ENCODE measurements at regions not wholly inside any gene's neighbourhood (a gene's known extent, or its start where the extent isn't known, plus 50 kb on each side); places are given as distances from the start of the nearest gene placed in this dataset.

DNA sequence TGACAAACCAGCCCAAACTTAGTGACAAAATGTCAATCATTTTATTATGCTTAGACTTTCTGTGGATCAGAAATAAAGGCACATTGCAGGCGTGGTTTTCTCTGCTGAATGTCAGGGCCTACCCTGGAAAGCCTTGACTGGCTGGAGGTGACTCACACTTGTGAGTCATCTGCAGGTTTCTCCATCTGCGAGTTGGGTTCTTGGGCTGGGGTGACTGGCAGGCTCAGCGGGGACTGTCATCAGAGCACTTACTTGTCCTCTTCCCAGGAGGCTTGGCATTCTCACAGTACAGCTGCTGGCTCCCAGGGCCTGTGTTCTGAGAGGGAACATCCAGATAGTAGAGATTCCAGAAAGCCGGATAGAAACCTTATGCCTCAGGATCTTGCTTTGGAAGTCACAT lies 153.8 kb upstream of the AGA start:
- H3K27ac ChIP-seq (ENCODE audit: extremely low read length, insufficient read depth, low read length), result no peak overlapping the region
- H3K4me3 ChIP-seq (replicated peaks in 1 of 3; ENCODE audit: insufficient read depth in 1 of 3, low read depth in 2 of 3, low read length in 3 of 3), result no peak overlapping the region
- H3K4me2 ChIP-seq (ENCODE audit: low read depth, low read length), result no peak overlapping the region
- no peaks in the 10 kb centered on the region for H4K20me1 ChIP-seq (ENCODE audit: insufficient read depth, low read length)
- in situ Hi-C loops (cut with HindIII; ENCODE audit: extremely low pct_ligation_motif_present, low pct_unique_long_range_greater_than_20kb) (no loop called here), intact Hi-C loops (cut with micrococcal nuclease; ENCODE audit: unreplicated experiment) (no loop called here)
- peak; percentile 31; the same call in 1 of the 3 replicates for ATAC-seq
- DNase-seq (ENCODE audit: low spot score), result peak; percentile 2
- no peak for FAIRE-seq
- H3K27me3 ChIP-seq (ENCODE audit: control insufficient read depth in 1 of 2, insufficient read depth in 2 of 2, low read length in 2 of 2), result no peaks in the 10 kb centered on the region
- no peaks in the 10 kb centered on the region for H3K36me3 ChIP-seq (replicated peaks in 1 of 2; ENCODE audit: control insufficient read depth in 1 of 2, insufficient read depth in 2 of 2, low read length in 2 of 2)
- TF ChIP-seq FOSL2 (CRISPR knock-in tag; IDR thresholded peaks at IDR 0.05), result peak; percentile 80
- TF ChIP-seq SMAD9 (CRISPR knock-in tag; IDR thresholded peaks at IDR 0.05), result no peak
- TF ChIP-seq CREB1 (IDR thresholded peaks at IDR 0.05), result peak; percentile 15; the same call in 1 of the 2 replicates
- TF ChIP-seq CREB1 (CRISPR knock-in tag; IDR thresholded peaks at IDR 0.05), result no peak
- H3K4me1 ChIP-seq (ENCODE audit: insufficient read depth, low read length), result no peaks in the 10 kb centered on the region
- no peaks in the 10 kb centered on the region for H3K79me2 ChIP-seq (ENCODE audit: insufficient read depth, low read length)
- WGBS (ENCODE audit: low lambda C conversion rate), result 0% methylated on average over 2 of the region's 4 CpGs
- ChIA-PET POLR2A (no interaction called here), CTCF (ENCODE audit: low intra/inter-chr PET ratio, low total read pairs) (no interaction called here)
- no TSS peak for BruUV-seq (replicated peaks)
- no peak overlapping the region for H3K9ac ChIP-seq (ENCODE audit: insufficient read depth, low read depth, low read length)
- H3K9me3 ChIP-seq (ENCODE audit: low read length), result no peaks in the 10 kb centered on the region
- no peak overlapping the region for H2AFZ ChIP-seq (ENCODE audit: low read length)

DNA sequence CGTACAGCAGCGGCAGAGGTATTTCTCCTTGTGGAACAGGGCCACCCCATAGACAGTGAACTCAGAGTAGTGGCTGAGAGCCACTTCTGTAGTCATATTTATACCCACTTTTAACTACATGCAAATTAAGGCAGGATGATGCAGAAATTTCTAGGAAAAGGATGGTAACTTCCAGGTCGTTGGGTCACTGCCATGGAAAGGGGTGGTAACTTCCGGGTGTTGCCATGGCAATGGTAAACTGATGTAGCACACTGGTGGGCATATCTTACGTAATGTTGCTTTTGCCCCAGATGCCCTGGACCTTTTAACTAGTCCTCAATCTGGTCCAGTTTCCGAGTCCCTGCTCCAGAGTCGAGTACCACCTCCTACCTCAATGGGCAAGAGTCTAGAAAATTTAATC lies 154.8 kb upstream of the AGA start:
- Histone ChIP-seq H3K9ac (ENCODE audit: insufficient read depth, low read depth, low read length) (no peak overlapping the region), H3K4me3 (replicated peaks in 1 of 3; ENCODE audit: insufficient read depth in 1 of 3, low read depth in 2 of 3, low read length in 3 of 3) (no peak overlapping the region), H3K9me3 (ENCODE audit: low read length) (no peaks in the 10 kb centered on the region), H3K27me3 (ENCODE audit: control insufficient read depth in 1 of 2, insufficient read depth in 2 of 2, low read length in 2 of 2) (no peaks in the 10 kb centered on the region), H3K27ac (ENCODE audit: extremely low read length, insufficient read depth, low read length) (no peak overlapping the region), H2AFZ (ENCODE audit: low read length) (no peak overlapping the region), H3K79me2 (ENCODE audit: insufficient read depth, low read length) (no peaks in the 10 kb centered on the region), H3K36me3 (replicated peaks in 1 of 2; ENCODE audit: control insufficient read depth in 1 of 2, insufficient read depth in 2 of 2, low read length in 2 of 2) (no peaks in the 10 kb centered on the region), H3K4me2 (ENCODE audit: low read depth, low read length) (no peak overlapping the region), H3K4me1 (ENCODE audit: insufficient read depth, low read length) (no peaks in the 10 kb centered on the region), H4K20me1 (ENCODE audit: insufficient read depth, low read length) (no peaks in the 10 kb centered on the region)
- POLR2A ChIA-PET, result no interaction called here
- ATAC-seq, result no peak
- TF ChIP-seq ZNF589 (CRISPR knock-in tag; conservative IDR thresholded peaks at IDR 0.05) (no peak), YEATS2 (CRISPR knock-in tag; IDR thresholded peaks at IDR 0.05; ENCODE audit: borderline replicate concordance) (no peak), ZFP90 (CRISPR knock-in tag; IDR thresholded peaks at IDR 0.05; ENCODE audit: borderline replicate concordance) (no peak), ZBTB7B (CRISPR knock-in tag; IDR thresholded peaks at IDR 0.05) (no peak), RBAK (CRISPR knock-in tag; IDR thresholded peaks at IDR 0.05) (no peak), BRD4 (CRISPR knock-in tag; IDR thresholded peaks at IDR 0.05) (no peak), ARID2 (CRISPR knock-in tag; IDR thresholded peaks at IDR 0.05; ENCODE audit: borderline replicate concordance) (no peak), ZNF329 (CRISPR knock-in tag; IDR thresholded peaks at IDR 0.05; ENCODE audit: low read depth) (no peak), IRX3 (CRISPR knock-in tag; IDR thresholded peaks at IDR 0.05; ENCODE audit: borderline replicate concordance, low read depth) (no peak)
- TF ChIP-seq, protein P1, sequence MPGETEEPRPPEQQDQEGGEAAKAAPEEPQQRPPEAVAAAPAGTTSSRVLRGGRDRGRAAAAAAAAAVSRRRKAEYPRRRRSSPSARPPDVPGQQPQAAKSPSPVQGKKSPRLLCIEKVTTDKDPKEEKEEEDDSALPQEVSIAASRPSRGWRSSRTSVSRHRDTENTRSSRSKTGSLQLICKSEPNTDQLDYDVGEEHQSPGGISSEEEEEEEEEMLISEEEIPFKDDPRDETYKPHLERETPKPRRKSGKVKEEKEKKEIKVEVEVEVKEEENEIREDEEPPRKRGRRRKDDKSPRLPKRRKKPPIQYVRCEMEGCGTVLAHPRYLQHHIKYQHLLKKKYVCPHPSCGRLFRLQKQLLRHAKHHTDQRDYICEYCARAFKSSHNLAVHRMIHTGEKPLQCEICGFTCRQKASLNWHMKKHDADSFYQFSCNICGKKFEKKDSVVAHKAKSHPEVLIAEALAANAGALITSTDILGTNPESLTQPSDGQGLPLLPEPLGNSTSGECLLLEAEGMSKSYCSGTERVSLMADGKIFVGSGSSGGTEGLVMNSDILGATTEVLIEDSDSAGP (CRISPR knock-in tag; IDR thresholded peaks at IDR 0.05; ENCODE audit: borderline replicate concordance), result no peak
- TF ChIP-seq, protein P2, sequence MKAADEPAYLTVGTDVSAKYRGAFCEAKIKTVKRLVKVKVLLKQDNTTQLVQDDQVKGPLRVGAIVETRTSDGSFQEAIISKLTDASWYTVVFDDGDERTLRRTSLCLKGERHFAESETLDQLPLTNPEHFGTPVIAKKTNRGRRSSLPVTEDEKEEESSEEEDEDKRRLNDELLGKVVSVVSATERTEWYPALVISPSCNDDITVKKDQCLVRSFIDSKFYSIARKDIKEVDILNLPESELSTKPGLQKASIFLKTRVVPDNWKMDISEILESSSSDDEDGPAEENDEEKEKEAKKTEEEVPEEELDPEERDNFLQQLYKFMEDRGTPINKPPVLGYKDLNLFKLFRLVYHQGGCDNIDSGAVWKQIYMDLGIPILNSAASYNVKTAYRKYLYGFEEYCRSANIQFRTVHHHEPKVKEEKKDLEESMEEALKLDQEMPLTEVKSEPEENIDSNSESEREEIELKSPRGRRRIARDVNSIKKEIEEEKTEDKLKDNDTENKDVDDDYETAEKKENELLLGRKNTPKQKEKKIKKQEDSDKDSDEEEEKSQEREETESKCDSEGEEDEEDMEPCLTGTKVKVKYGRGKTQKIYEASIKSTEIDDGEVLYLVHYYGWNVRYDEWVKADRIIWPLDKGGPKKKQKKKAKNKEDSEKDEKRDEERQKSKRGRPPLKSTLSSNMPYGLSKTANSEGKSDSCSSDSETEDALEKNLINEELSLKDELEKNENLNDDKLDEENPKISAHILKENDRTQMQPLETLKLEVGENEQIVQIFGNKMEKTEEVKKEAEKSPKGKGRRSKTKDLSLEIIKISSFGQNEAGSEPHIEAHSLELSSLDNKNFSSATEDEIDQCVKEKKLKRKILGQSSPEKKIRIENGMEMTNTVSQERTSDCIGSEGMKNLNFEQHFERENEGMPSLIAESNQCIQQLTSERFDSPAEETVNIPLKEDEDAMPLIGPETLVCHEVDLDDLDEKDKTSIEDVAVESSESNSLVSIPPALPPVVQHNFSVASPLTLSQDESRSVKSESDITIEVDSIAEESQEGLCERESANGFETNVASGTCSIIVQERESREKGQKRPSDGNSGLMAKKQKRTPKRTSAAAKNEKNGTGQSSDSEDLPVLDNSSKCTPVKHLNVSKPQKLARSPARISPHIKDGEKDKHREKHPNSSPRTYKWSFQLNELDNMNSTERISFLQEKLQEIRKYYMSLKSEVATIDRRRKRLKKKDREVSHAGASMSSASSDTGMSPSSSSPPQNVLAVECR (CRISPR knock-in tag; IDR thresholded peaks at IDR 0.05; ENCODE audit: borderline replicate concordance), result no peak
- CTCF ChIA-PET (ENCODE audit: low intra/inter-chr PET ratio, low total read pairs), result no interaction called here
- no peak for DNase-seq (ENCODE audit: low spot score)
- no peak for FAIRE-seq
- in situ Hi-C loops (cut with HindIII; ENCODE audit: extremely low pct_ligation_motif_present, low pct_unique_long_range_greater_than_20kb), result no loop called here
- 37% methylated on average over 5 of the region's 7 CpGs for WGBS (ENCODE audit: low lambda C conversion rate)
- intact Hi-C loops (cut with micrococcal nuclease; ENCODE audit: unreplicated experiment), result no loop called here
- no TSS peak for BruUV-seq (replicated peaks)

All from HepG2 (cell line).